K562 (cell line): ENCODE measurements at regions not wholly inside any gene's neighbourhood (a gene's known extent, or its start where the extent isn't known, plus 50 kb on each side); places are given as distances from the start of the nearest gene placed in this dataset.

Experiments used
- ARID4B ChIP-seq: sonication (generic); formaldehyde crosslinking; IDR thresholded peaks from 2 replicates; pipeline ENCODE4 v1.8.0; 2022; ENCODE audit warnings: mild to moderate bottlenecking, missing genetic modification reagents
- FOXO4 ChIP-seq: fragments of 450-650 bp; formaldehyde crosslinking; IDR thresholded peaks from 2 replicates; pipeline ENCODE4 v1.4.0; 2020; ENCODE audit warnings: mild to moderate bottlenecking, moderate library complexity
- NFYB ChIP-seq: IDR thresholded peaks from 2 replicates; pipeline ENCODE4 v1.6.1; 2011; ENCODE audit warnings: mild to moderate bottlenecking, moderate library complexity; ENCODE audit not compliant: insufficient read length; ENCODE audit errors: extremely low read depth
- TFE3 ChIP-seq: fragments of 450-650 bp; formaldehyde crosslinking; IDR thresholded peaks from 2 replicates; pipeline ENCODE4 v1.4.0; 2020; ENCODE audit warnings: mild to moderate bottlenecking, mixed read lengths
- TSHZ1 ChIP-seq: fragments of 250-450 bp; sonication (Bioruptor Pico); IDR thresholded peaks from 2 replicates; pipeline ENCODE4 v1.4.0; 2020; ENCODE audit warnings: mild to moderate bottlenecking, moderate library complexity
- ZBTB9 ChIP-seq: fragments of 450-650 bp; formaldehyde crosslinking; IDR thresholded peaks from 2 replicates; pipeline ENCODE4 v1.4.0; 2020; ENCODE audit warnings: mild to moderate bottlenecking, moderate library complexity
- ZNF609 ChIP-seq: sonication (generic); formaldehyde crosslinking; IDR thresholded peaks from 2 replicates; pipeline ENCODE4 v1.8.1; 2023; ENCODE audit warnings: missing genetic modification reagents, mild to moderate bottlenecking, borderline replicate concordance

- TF ChIP-seq ZNF609 (CRISPR knock-in tag) (no peak), FOXO4 (CRISPR knock-in tag) (no peak), ZBTB9 (CRISPR knock-in tag) (no peak), ARID4B (CRISPR knock-in tag) (no peak), NFYB (no peak), TFE3 (CRISPR knock-in tag) (no peak), TSHZ1 (CRISPR knock-in tag) (no peak)
These were observed 265.5 kb upstream of the FZD8 start (continued) for GRCh38 chr10:35907548-35907947.
